HL-60 (cell line): ENCODE measurements at regions not wholly inside any gene's neighbourhood (a gene's known extent, or its start where the extent isn't known, plus 50 kb on each side); places are given as distances from the start of the nearest gene placed in this dataset.

Experiments
- DNase-seq, 2 experiments: peaks; one replicate each; pipeline ENCODE4 v3.0.0-alpha.2; 2010 to 2020; ENCODE audit warnings: low read depth in 1 of 2, low spot score in 1 of 2
- H3K27ac ChIP-seq: fragments of 250-450 bp; sonication (Bioruptor Pico); replicated peaks from 2 replicates; pipeline ENCODE4 v1.5.1; 2020; ENCODE audit warnings: mild to moderate bottlenecking, moderate library complexity
- H3K27me3 ChIP-seq: fragments of 250-450 bp; sonication (Bioruptor Pico); 2 replicates; pipeline ENCODE4 v1.5.1; 2021; ENCODE audit warnings: mild to moderate bottlenecking, moderate library complexity; ENCODE audit not compliant: insufficient read depth, poor library complexity, severe bottlenecking
- H3K4me3 ChIP-seq: replicated peaks from 2 replicates; pipeline ENCODE4 v1.5.1; 2011; ENCODE audit warnings: mild to moderate bottlenecking, control low read depth, low read length; ENCODE audit not compliant: insufficient read depth
- CTCF ChIP-seq: IDR thresholded peaks from one replicate; pipeline ENCODE4 v1.5.1; 2011; ENCODE audit warnings: low read length, control low read depth, inconsistent platforms; ENCODE audit not compliant: insufficient read depth
- GABPA ChIP-seq: IDR thresholded peaks from 2 replicates; pipeline ENCODE4 v1.6.1; 2012; ENCODE audit warnings: low read depth
- POLR2AphosphoS5 ChIP-seq: IDR thresholded peaks from 2 replicates; pipeline ENCODE4 v1.6.1; 2012; ENCODE audit warnings: low read depth
- REST ChIP-seq: IDR thresholded peaks from 2 replicates; pipeline ENCODE4 v1.6.1; 2012; ENCODE audit warnings: low read depth; ENCODE audit not compliant: insufficient replicate concordance
- SPI1 ChIP-seq: IDR thresholded peaks from 2 replicates; pipeline ENCODE4 v1.6.1; 2012; ENCODE audit warnings: low read depth, mild to moderate bottlenecking, borderline replicate concordance

GRCh38 chr13:65336916-65337315 is 1893.2 kb downstream of the PCDH9 start:
- Histone ChIP-seq H3K27ac (no peak overlapping the region), H3K4me3 (no peak overlapping the region), H3K27me3 (no peaks in the 10 kb centered on the region)
- TF ChIP-seq SPI1 (no peak), REST (no peak), GABPA (no peak), CTCF (no peak), POLR2AphosphoS5 (no peak)
- no peak for DNase-seq

- no peaks in the 10 kb centered on the region for H3K27me3 ChIP-seq
- DNase-seq: no peak
- H3K4me3 ChIP-seq: no peak overlapping the region
- no peak overlapping the region for H3K27ac ChIP-seq
- TF ChIP-seq POLR2AphosphoS5: no peak
- no peak for TF ChIP-seq CTCF
- no peak for TF ChIP-seq SPI1
- TF ChIP-seq REST: no peak
- TF ChIP-seq GABPA: no peak
Observed at GRCh38 chr13:65336087-65336749, 1893.9 kb downstream of the PCDH9 start.

GRCh38 chr13:65330691-65331090 is 1899.4 kb downstream of the PCDH9 start:
- H3K27ac ChIP-seq: no peak overlapping the region
- no peak overlapping the region for H3K4me3 ChIP-seq
- H3K27me3 ChIP-seq: no peaks in the 10 kb centered on the region
- DNase-seq: no peak
- TF ChIP-seq REST (no peak), SPI1 (no peak), CTCF (no peak), POLR2AphosphoS5 (no peak), GABPA (no peak)
